SK-N-MC (cell line): ENCODE measurements at regions not wholly inside any gene's neighbourhood (a gene's known extent, or its start where the extent isn't known, plus 50 kb on each side); places are given as distances from the start of the nearest gene placed in this dataset.

Source experiments
- EZH2 ChIP-seq: fragments of 200-600 bp; sonication (generic); IDR thresholded peaks from one replicate; pipeline ENCODE4 v1.6.1; 2017; ENCODE audit warnings: antibody characterized with exemption
- POLR2AphosphoS5 ChIP-seq: IDR thresholded peaks from 2 replicates; pipeline ENCODE4 v1.6.1; 2012; ENCODE audit warnings: mild to moderate bottlenecking, low read depth, low read length, borderline replicate concordance

- TF ChIP-seq POLR2AphosphoS5 (no peak), EZH2 (no peak)
Observed at GRCh38 chr6:139851206-139851605, 476.8 kb upstream of the CITED2 start.
